ENCODE measurements at regions not wholly inside any gene's neighbourhood (a gene's known extent, or its start where the extent isn't known, plus 50 kb on each side); places are given as distances from the start of the nearest gene placed in this dataset.

- DNase-seq = no peak
Observed at GRCh38 chr5:96282020-96282419, 151.0 kb downstream of the PCSK1 start.

GRCh38 chr5:96280946-96281393 lies 152.1 kb downstream of the PCSK1 start:
- no peak for DNase-seq

- DNase-seq = no peak
Observed at GRCh38 chr5:96279801-96280542, 153.1 kb downstream of the PCSK1 start.

- DNase-seq = peak; percentile 38
Observed at GRCh38 chr5:96278981-96279380, 154.1 kb downstream of the PCSK1 start.

- no peak for DNase-seq
Observed at GRCh38 chr5:96275051-96275450, 158.0 kb downstream of the PCSK1 start.

GRCh38 chr5:96265487-96265886 lies 167.6 kb downstream of the PCSK1 start:
- no peak for DNase-seq

GRCh38 chr5:96264047-96264446 lies 169.0 kb downstream of the PCSK1 start:
- DNase-seq = no peak

- no peak for DNase-seq
Observed at GRCh38 chr5:96262105-96262504, 170.9 kb downstream of the PCSK1 start.

GRCh38 chr5:96260009-96260408 lies 173.0 kb downstream of the PCSK1 start:
- DNase-seq = no peak

GRCh38 chr5:96259151-96259772 lies 173.8 kb downstream of the PCSK1 start:
- no peak for DNase-seq

GRCh38 chr5:96258692-96259091 lies 174.4 kb downstream of the PCSK1 start:
- no peak for DNase-seq

- no peak for DNase-seq
Observed at GRCh38 chr5:96257904-96258303, 175.1 kb downstream of the PCSK1 start.

- peak; percentile 9 for DNase-seq
Observed at GRCh38 chr5:96256795-96257470, 176.1 kb downstream of the PCSK1 start.

- DNase-seq = no peak
Observed at GRCh38 chr5:96254980-96255691, 177.9 kb downstream of the PCSK1 start.

- DNase-seq = no peak
Observed at GRCh38 chr5:96253140-96253539, 179.9 kb downstream of the PCSK1 start.

- no peak for DNase-seq
Observed at GRCh38 chr5:96252596-96252995, 180.5 kb downstream of the PCSK1 start.

- no peak for DNase-seq
Observed at GRCh38 chr5:96250782-96251181, 182.3 kb downstream of the PCSK1 start.

- DNase-seq = no peak
Observed at GRCh38 chr5:96248131-96248530, 184.9 kb downstream of the PCSK1 start.

GRCh38 chr5:96247708-96248107 lies 185.3 kb downstream of the PCSK1 start:
- no peak for DNase-seq

- DNase-seq = peak; percentile 73
Observed at GRCh38 chr5:96247097-96247701, 185.8 kb downstream of the PCSK1 start.

- DNase-seq = peak; percentile 7
Observed at GRCh38 chr5:96245140-96246091, 187.6 kb downstream of the PCSK1 start.

Measured in tongue (tissue), 1 donor.